PC-3 (cell line): ENCODE measurements at regions not wholly inside any gene's neighbourhood (a gene's known extent, or its start where the extent isn't known, plus 50 kb on each side); places are given as distances from the start of the nearest gene placed in this dataset.
A peak's percentile ranks its signal among the peaks of the same experiment; 100 is the strongest.

Experiments used
- ATAC-seq: fragments of 200-7000 bp; cut with Tn5 transposase; 2 replicates; pipeline ENCODE4 v1.9.1; 2020; ENCODE audit warnings: mild to moderate bottlenecking, moderate library complexity
- BruUV-seq: library from RNA; stranded (reverse); fragments of 400-500 nt; replicated peaks from 2 replicates; lab custom pipeline; 2021; lab: Mats Ljungman, UMichigan
- CTCF ChIA-PET: fragments of 300-600 bp; sonication (Branson Sonifier 250); formaldehyde crosslinking; loops from one replicate; lab custom pipeline; 2022; ENCODE audit warnings: antibody characterized with exemption; lab: Charles Lee
- POLR2A ChIA-PET: fragments of 300-600 bp; sonication (Branson Sonifier 250); formaldehyde crosslinking; loops from one replicate; lab custom pipeline; 2022; ENCODE audit warnings: antibody characterized with exemption; ENCODE audit not compliant: unreplicated experiment; lab: Charles Lee
- DNase-seq: peaks from one replicate; pipeline ENCODE4 v3.0.0-alpha.2; 2015
- H2AFZ ChIP-seq: fragments of 300-600 bp; sonication (generic); 2 replicates; pipeline ENCODE4 v1.6.0; 2016; ENCODE audit warnings: antibody characterized with exemption, low read length
- H3F3A ChIP-seq: fragments of 300-600 bp; sonication (generic); one replicate; pipeline ENCODE4 v1.6.0; 2017; ENCODE audit warnings: antibody characterized with exemption, low read length, control low read depth, mild to moderate bottlenecking; ENCODE audit not compliant: unreplicated experiment
- H3K27ac ChIP-seq: fragments of 300-600 bp; sonication (generic); 2 replicates; pipeline ENCODE4 v1.5.1; 2016; ENCODE audit warnings: mild to moderate bottlenecking, low read length
- H3K27me3 ChIP-seq: fragments of 300-600 bp; sonication (generic); 2 replicates; pipeline ENCODE4 v1.6.1; 2016; ENCODE audit warnings: low read length, mixed read lengths
- H3K36me3 ChIP-seq: fragments of 300-600 bp; sonication (generic); 2 replicates; pipeline ENCODE4 v1.6.1; 2016; ENCODE audit warnings: low read depth, mixed run types, low read length, mixed read lengths
- H3K4me1 ChIP-seq: fragments of 300-600 bp; sonication (generic); 2 replicates; pipeline ENCODE4 v1.5.1; 2016; ENCODE audit warnings: low read length; ENCODE audit not compliant: insufficient read depth
- H3K4me2 ChIP-seq: fragments of 300-600 bp; sonication (generic); 2 replicates; pipeline ENCODE4 v1.6.0; 2016; ENCODE audit warnings: low read length
- H3K4me3 ChIP-seq: fragments of 300-600 bp; sonication (generic); 2 replicates; pipeline ENCODE4 v1.5.1; 2016; ENCODE audit warnings: mild to moderate bottlenecking, low read length, mixed read lengths
- H3K79me2 ChIP-seq: fragments of 300-600 bp; sonication (generic); 2 replicates; pipeline ENCODE4 v1.6.1; 2017; ENCODE audit warnings: low read length, mixed read lengths
- H3K9ac ChIP-seq: fragments of 300-600 bp; sonication (generic); 2 replicates; pipeline ENCODE4 v1.6.0; 2016; ENCODE audit warnings: mild to moderate bottlenecking, low read length
- H3K9me2 ChIP-seq: fragments of 300-600 bp; sonication (generic); replicated peaks from 2 replicates; pipeline ENCODE4 v1.6.1; 2016; ENCODE audit warnings: mixed run types, low read length, mixed read lengths
- H3K9me3 ChIP-seq: fragments of 300-600 bp; sonication (generic); 2 replicates; pipeline ENCODE4 v1.6.1; 2016; ENCODE audit warnings: low read length, mixed read lengths
- H4K20me1 ChIP-seq: fragments of 300-600 bp; sonication (generic); 2 replicates; pipeline ENCODE4 v1.6.1; 2016; ENCODE audit warnings: low read length, mixed read lengths
- CTCF ChIP-seq: fragments of 300-600 bp; sonication (generic); conservative IDR thresholded peaks from 2 replicates; pipeline ENCODE4 v1.5.1; 2017; ENCODE audit warnings: antibody characterized with exemption, low read depth, mild to moderate bottlenecking, low read length
- EZH2 ChIP-seq: fragments of 300-600 bp; sonication (generic); IDR thresholded peaks from one replicate; pipeline ENCODE4 v1.6.1; 2017; ENCODE audit warnings: antibody characterized with exemption, mild to moderate bottlenecking, low read length; ENCODE audit not compliant: unreplicated experiment
- EZH2phosphoT487 ChIP-seq: fragments of 300-600 bp; sonication (generic); IDR thresholded peaks from 2 replicates; pipeline ENCODE4 v1.6.1; 2018; ENCODE audit warnings: mild to moderate bottlenecking, antibody characterized with exemption, low read length, borderline replicate concordance
- intact Hi-C: fragments of 100-400 bp; cut with micrococcal nuclease; formaldehyde crosslinking; loops from 2 replicates; pipeline ENCODE4 v1.9.0; 2023

- Histone ChIP-seq H3K9me3 (no peaks in the 10 kb centered on the region), H3K4me1 (no peaks in the 10 kb centered on the region), H3F3A (no peaks in the 10 kb centered on the region), H3K27me3 (no peaks in the 10 kb centered on the region), H3K36me3 (no peaks in the 10 kb centered on the region), H3K27ac (no peak overlapping the region), H3K79me2 (no peaks in the 10 kb centered on the region), H4K20me1 (no peaks in the 10 kb centered on the region), H3K9me2 (no peaks in the 10 kb centered on the region), H2AFZ (no peak overlapping the region), H3K4me3 (no peak overlapping the region), H3K4me2 (no peak overlapping the region), H3K9ac (no peak overlapping the region)
- no peak for TF ChIP-seq CTCF
- ChIA-PET CTCF (no interaction called here), POLR2A (no interaction called here)
- ATAC-seq, result peak; percentile 79
- peak; percentile 51 for DNase-seq
- intact Hi-C loops, result no loop called here
- no TSS peak for BruUV-seq
These were observed 176.7 kb upstream of the GOLIM4 start for GRCh38 chr3:168272343-168272985.

- no peak for TF ChIP-seq EZH2phosphoT487
- no peak for TF ChIP-seq EZH2
- no peak for TF ChIP-seq CTCF
- CTCF ChIA-PET, result no interaction called here
- intact Hi-C loops, result no loop called here
- Histone ChIP-seq H3K4me3 (no peak overlapping the region), H3K4me2 (no peak overlapping the region), H2AFZ (no peak overlapping the region), H3K27me3 (no peaks in the 10 kb centered on the region), H3K4me1 (no peaks in the 10 kb centered on the region), H3K79me2 (no peaks in the 10 kb centered on the region), H3K36me3 (no peaks in the 10 kb centered on the region), H3K9me3 (no peaks in the 10 kb centered on the region), H3K27ac (no peak overlapping the region), H4K20me1 (no peaks in the 10 kb centered on the region), H3F3A (no peaks in the 10 kb centered on the region), H3K9ac (no peak overlapping the region), H3K9me2 (no peaks in the 10 kb centered on the region)
- POLR2A ChIA-PET, result no interaction called here
- DNase-seq (no peak), ATAC-seq (no peak)
- BruUV-seq, result no TSS peak
These were observed 176.2 kb upstream of the GOLIM4 start for GRCh38 chr3:168271932-168272331.

GRCh38 chr3:168269001-168269400 is 173.3 kb upstream of the GOLIM4 start:
- H4K20me1 ChIP-seq, result no peaks in the 10 kb centered on the region
- no peaks in the 10 kb centered on the region for H3K27me3 ChIP-seq
- H2AFZ ChIP-seq, result no peak overlapping the region
- intact Hi-C loops, result no loop called here
- H3K4me3 ChIP-seq, result no peak overlapping the region
- H3K36me3 ChIP-seq, result no peaks in the 10 kb centered on the region
- H3K9me2 ChIP-seq, result no peaks in the 10 kb centered on the region
- H3K4me1 ChIP-seq, result no peaks in the 10 kb centered on the region
- BruUV-seq, result no TSS peak
- POLR2A ChIA-PET, result no interaction called here
- CTCF ChIA-PET, result no interaction called here
- no peak overlapping the region for H3K4me2 ChIP-seq
- H3K79me2 ChIP-seq, result no peaks in the 10 kb centered on the region
- H3F3A ChIP-seq, result no peaks in the 10 kb centered on the region
- no peak overlapping the region for H3K27ac ChIP-seq
- H3K9me3 ChIP-seq, result no peaks in the 10 kb centered on the region
- ATAC-seq, result no peak
- no peak overlapping the region for H3K9ac ChIP-seq
- no peak for DNase-seq
- TF ChIP-seq CTCF (no peak), EZH2phosphoT487 (no peak), EZH2 (no peak)
